NCI-H510A treated with DMSO at 0.1 percent for 48 hours (cell line): ENCODE measurements at regions not wholly inside any gene's neighbourhood (a gene's known extent, or its start where the extent isn't known, plus 50 kb on each side); places are given as distances from the start of the nearest gene placed in this dataset.

Source experiments
- DNase-seq: peaks from one replicate; lab custom pipeline; 2025; lab: John Stamatoyannopoulos, UW

DNA sequence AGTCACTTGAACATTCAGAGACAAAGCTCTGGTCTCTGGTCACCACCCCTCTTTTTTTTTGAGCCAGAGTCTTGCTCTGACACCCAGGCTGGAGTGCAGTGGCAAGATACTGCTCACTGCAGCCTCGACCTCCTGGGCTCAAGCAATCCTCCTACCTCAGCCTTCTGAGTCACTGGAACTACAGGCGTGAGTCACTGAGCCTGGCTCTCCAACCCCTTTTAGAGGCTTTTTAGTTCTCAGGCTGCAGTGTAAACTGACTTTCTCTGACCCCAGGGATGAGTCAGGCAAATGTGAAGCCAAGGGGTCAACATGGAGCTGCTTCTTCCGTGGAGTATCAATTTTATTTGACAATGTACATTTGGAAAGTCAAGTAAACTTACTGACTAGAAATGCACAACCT is 229.2 kb downstream of the PTTG2 start:
- DNase-seq: no peak

DNA sequence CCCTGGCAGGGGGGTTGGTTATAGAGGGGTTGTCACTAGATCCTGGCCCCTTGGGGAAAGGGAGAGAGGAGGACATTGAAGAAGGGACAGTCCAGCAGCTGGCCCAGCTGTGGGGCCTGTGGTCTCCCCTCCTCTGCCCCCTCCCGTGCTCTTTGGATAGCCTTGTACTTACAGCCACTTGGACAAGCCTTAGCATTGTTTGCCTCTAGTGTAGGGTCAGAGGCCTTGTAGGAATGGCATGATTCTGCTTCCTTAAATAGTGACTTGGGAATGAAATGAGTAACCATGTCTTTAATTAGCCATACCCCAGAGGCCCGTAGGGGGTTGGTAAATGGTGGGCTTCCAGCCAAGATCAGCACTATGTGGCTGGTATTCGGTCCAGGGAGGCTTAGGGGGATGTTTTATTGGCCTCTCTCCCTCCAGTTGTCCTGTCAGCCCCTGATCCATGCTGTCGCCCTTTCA is 230.6 kb downstream of the PTTG2 start:
- DNase-seq: no peak

GRCh38 chr4:38192516-38192915 is 232.3 kb downstream of the PTTG2 start:
- DNase-seq: no peak

DNA sequence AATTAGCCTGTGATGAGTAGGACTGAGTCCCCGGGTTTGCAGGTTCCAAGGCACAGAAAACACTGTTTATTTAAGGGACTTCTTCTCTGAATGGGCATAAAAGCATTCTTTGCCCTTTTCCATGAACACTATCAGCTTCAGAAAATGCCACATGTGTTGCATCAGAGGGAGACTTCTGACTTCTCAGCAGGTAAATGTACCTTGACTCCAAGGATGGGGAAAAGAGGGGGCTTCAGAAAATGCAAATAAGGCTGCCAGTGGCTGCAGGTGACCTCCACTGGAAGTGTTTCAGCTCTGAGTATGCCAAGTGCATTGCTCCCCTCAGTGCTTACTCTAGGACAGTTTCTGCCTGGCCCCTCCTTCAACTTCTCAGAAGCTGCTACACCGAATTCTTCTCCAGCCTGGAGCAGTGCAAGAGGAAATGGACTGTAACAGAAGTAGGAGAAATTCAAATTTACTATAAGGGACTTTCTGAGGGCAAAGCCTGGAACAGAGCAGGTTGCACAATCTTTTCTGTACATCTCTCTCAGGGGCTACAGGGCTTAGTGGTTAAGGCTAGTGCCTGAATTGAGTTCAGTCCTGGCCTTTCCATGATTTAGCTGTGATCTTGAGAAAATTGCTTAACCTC is 233.2 kb downstream of the PTTG2 start:
- no peak for DNase-seq

DNA sequence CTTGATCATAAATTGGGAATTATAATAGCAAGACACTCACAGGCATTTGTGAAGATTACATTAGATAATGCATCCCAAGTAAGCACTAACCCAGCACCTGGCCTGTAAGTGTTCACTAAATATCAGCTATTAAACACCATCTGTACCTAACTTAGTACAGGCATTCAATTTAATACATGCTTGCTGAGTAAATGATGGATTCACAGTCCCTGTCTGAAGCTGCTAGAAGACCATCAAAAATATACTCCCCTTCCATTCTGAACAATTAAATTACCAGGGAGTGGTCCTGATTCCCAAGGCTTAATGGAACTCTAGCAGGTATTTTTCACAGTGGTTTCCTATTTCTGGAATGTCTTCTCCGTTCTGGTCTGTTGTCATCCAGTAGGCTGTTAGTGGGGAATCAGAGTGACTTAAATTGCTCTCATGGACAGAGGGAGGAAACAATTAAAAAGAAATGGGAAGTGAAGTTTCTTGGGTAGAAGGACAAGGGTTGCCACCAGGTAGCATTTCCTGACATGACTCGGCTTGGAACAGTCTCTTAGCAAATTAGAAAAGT is 233.9 kb downstream of the PTTG2 start:
- DNase-seq: no peak

DNA sequence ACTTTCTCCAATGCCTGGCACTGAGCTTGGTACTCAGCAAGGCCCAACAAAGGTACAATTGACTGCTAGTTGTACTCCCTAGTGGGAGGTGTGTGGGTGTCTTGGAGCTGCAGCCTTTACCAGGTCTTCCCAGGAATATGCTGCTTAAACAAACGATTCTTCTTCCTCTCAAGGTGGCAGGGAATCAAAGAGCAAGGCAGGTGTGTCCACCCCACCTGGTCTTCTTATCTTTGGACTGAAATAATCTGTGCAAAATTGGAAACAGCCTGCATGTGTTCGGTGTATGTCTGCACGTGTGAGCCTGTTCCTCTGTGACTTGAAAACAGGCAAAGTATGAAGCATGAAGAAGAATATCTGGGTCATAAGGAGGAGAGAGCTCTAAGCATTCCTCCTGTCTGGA is 235.3 kb downstream of the PTTG2 start:
- DNase-seq: no peak

- DNase-seq: no peak
These were observed 235.7 kb downstream of the PTTG2 start for GRCh38 chr4:38195911-38196310.

GRCh38 chr4:38202242-38202641 is 242.0 kb downstream of the PTTG2 start:
- no peak for DNase-seq

GRCh38 chr4:38203609-38204008 is 243.4 kb downstream of the PTTG2 start:
- no peak for DNase-seq

GRCh38 chr4:38204339-38205035 is 244.3 kb downstream of the PTTG2 start:
- DNase-seq: no peak

- DNase-seq: no peak
These were observed 245.1 kb downstream of the PTTG2 start for GRCh38 chr4:38205261-38205660.

DNA sequence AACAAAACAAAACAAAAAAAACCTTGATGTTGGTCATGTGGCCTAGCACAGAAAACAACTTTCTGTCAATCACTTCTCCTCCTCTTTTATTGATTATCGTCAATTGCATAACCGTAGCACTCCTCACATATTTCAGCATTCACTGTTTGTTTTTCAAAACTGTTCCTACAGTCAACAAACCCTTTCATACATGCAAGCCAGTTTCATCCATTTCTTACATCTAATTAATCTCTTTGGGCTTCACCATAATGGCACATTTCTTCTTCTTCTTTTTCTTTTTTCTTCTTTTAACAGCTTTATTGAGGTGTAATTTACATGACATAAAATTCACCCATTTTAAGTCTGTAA is 246.9 kb downstream of the PTTG2 start:
- no peak for DNase-seq

DNA sequence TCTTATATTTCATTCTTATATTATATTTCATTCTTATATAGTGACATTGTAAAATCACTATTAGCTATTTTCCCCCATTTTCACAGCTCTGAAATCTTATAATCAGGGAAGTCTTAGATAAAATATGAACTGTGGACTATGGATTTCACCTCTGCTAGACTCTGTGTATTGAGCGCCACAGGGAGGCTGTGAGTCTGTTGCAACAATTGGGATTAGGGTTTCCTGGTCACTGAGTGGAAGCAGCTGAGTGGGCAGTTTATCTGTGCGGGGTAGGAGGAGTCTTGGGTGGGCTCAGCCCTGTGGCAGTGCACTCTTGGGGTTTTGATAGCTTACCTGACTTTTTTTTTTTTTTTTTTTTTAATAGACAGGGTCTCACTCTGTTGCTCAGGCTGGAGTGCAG is 249.5 kb downstream of the PTTG2 start:
- no peak for DNase-seq

DNA sequence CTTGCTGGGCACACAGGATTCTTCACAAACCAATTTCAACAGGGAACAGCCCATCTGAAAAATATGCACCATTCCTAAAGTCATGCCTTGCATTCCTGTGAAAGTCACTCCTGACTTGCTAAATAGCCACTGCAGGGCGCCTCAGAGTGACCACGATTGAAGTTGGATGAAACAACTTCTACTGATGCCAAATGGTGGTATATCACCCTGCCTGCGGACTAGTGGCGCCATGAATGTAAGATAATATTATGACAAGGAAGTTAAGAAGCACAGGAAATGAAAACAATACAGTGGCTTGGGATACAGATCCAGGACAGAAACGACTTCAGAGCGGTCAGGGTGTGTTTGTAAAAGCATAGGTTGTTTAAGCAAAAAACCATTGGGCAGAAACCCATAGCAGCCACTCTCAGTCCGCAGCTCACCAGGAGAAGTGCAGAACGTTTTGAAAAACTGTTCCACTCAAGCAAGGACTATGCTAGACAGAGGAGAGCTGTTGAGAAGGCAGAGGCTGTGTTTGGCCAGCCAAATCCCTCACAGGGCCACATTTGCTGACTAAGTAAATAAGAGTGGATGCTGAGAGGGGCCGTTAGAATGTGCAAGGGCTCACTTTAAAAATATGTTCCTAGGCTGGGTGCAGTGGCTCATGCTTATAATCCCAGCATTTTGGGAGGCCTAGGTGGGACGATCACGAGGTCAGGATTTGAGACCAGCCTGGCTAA is 250.4 kb downstream of the PTTG2 start:
- DNase-seq: no peak

- no peak for DNase-seq
These were observed 251.7 kb downstream of the PTTG2 start for GRCh38 chr4:38211885-38212284.

GRCh38 chr4:38213083-38213805 is 253.0 kb downstream of the PTTG2 start:
- no peak for DNase-seq

DNA sequence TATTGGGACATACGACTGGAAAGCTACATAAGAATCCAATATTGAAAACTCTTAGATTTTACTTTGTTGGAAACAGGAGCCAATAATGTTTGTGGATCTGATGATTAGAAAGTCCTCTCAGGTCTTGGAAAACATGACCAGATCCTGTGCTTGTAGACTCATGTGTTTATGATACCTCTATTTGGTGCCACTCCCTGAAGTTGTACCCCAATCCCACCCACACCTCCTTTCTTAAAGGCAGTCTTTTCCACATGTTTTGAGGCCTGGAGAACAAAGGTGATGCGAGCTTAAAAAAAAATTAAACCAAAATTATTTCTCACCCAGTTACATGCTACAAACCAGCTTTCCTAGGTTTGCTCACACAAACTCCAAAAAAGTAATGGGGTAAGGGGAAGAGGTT is 262.7 kb downstream of the PTTG2 start:
- no peak for DNase-seq

DNA sequence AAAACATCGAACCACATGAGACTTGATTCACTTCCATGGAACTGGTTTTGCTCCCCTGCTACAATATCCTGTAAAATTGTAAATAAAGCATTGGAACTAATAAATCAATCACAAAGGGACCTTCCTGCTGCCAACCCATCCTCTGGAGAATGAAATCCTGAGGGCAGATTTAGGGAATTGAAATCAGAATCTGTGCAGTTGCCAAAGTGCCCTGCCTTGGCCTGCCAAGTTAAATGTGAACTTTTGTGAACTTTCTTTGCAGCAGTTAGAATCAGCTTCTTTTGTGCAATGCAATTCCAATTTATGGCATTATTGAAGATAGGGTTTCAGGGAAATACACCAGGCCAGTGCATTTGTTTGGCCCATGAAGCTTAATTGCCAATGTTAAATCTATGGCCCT is 263.1 kb downstream of the PTTG2 start:
- no peak for DNase-seq

- DNase-seq: no peak
These were observed 263.6 kb downstream of the PTTG2 start for GRCh38 chr4:38223782-38224236.

DNA sequence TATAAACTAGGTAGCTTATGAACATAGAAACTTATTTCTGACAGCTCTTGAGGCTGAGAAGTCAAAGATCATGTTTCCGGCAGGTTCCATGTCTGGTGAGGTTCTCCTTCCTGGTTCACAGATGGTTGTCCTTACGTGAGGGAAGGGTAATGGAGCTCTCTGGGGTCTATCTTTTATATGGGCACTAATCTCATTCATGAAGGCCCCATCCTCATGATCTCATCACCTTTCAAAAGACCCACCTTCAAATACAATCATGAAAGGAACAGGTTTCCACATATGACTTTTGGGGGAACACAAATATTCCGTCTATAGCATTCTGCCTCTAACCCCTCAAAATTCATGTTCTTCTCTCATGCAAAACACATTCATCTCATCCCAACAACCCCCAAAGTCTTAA is 264.7 kb downstream of the PTTG2 start:
- no peak for DNase-seq

DNA sequence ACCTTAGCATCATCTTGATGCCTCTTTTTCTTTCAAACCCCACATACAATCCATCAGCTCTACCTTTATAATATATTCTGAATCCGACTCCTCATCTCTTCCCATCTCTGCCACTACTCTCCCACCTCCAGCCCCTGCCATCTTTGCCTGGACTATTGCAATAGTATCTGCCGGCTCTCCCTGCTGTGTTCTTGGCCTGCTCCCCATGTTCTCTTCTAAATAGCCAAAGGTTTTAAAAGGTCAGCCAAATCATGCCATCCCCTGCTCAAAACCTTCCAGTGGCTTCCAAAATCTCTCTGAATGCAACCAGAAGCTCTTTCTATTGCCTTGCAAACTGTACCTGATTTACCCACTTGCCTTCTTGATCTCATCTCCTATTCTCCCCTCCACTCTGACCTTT is 266.0 kb downstream of the PTTG2 start:
- no peak for DNase-seq

- no peak for DNase-seq
These were observed 270.1 kb downstream of the PTTG2 start for GRCh38 chr4:38230121-38230801.
